ENCODE measurements at regions not wholly inside any gene's neighbourhood (a gene's known extent, or its start where the extent isn't known, plus 50 kb on each side); places are given as distances from the start of the nearest gene placed in this dataset.

GRCh38 chr4:135372131-135372530 lies 1170.5 kb upstream of the PABPC4L start:
- no peak for TF ChIP-seq EP300 (IDR thresholded peaks at IDR 0.05)
- TF ChIP-seq, protein P1, sequence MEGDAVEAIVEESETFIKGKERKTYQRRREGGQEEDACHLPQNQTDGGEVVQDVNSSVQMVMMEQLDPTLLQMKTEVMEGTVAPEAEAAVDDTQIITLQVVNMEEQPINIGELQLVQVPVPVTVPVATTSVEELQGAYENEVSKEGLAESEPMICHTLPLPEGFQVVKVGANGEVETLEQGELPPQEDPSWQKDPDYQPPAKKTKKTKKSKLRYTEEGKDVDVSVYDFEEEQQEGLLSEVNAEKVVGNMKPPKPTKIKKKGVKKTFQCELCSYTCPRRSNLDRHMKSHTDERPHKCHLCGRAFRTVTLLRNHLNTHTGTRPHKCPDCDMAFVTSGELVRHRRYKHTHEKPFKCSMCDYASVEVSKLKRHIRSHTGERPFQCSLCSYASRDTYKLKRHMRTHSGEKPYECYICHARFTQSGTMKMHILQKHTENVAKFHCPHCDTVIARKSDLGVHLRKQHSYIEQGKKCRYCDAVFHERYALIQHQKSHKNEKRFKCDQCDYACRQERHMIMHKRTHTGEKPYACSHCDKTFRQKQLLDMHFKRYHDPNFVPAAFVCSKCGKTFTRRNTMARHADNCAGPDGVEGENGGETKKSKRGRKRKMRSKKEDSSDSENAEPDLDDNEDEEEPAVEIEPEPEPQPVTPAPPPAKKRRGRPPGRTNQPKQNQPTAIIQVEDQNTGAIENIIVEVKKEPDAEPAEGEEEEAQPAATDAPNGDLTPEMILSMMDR (IDR thresholded peaks at IDR 0.05): no peak
- no peak for TF ChIP-seq POLR2A (IDR thresholded peaks at IDR 0.05)
- no peak for TF ChIP-seq POLR2AphosphoS5 (IDR thresholded peaks at IDR 0.05)

Measured in gastroesophageal sphincter (tissue), 3 donors.